ENCODE measurements at regions not wholly inside any gene's neighbourhood (a gene's known extent, or its start where the extent isn't known, plus 50 kb on each side); places are given as distances from the start of the nearest gene placed in this dataset.
"Not testable (repeated sequence)": the region's sequence is repeated elsewhere in the genome, so short reads cannot be mapped to it uniquely, and the experiment has no call there.

- DNase-seq (ENCODE audit: insufficient read length, low spot score) (no peak), FAIRE-seq (no peak)
- no peak for TF ChIP-seq CTCF (IDR thresholded peaks at IDR 0.05; ENCODE audit: insufficient read depth, missing control alignments)
These were observed 251.4 kb upstream of the COPS8 start for GRCh38 chr2:236834284-236834683.

- no peak for TF ChIP-seq CTCF (IDR thresholded peaks at IDR 0.05; ENCODE audit: insufficient read depth, missing control alignments)
- DNase-seq (ENCODE audit: insufficient read length, low spot score): no peak
These were observed 250.2 kb upstream of the COPS8 start for GRCh38 chr2:236835307-236836024.

GRCh38 chr2:236836028-236836427, 249.7 kb upstream of the COPS8 start:
- DNase-seq (ENCODE audit: insufficient read length, low spot score); FAIRE-seq: not testable (repeated sequence)

More at GRCh38 chr2:236835307-236836024, 250.2 kb upstream of the COPS8 start:
- FAIRE-seq: no peak

- DNase-seq (ENCODE audit: insufficient read length, low spot score): no peak
- no peak for FAIRE-seq
- TF ChIP-seq CTCF (IDR thresholded peaks at IDR 0.05; ENCODE audit: insufficient read depth, missing control alignments): no peak
These were observed 245.5 kb upstream of the COPS8 start for GRCh38 chr2:236840215-236840614.

- TF ChIP-seq CTCF (IDR thresholded peaks at IDR 0.05; ENCODE audit: insufficient read depth, missing control alignments): no peak
- DNase-seq (ENCODE audit: insufficient read length, low spot score): no peak
- FAIRE-seq: no peak
These were observed 244.8 kb upstream of the COPS8 start for GRCh38 chr2:236840857-236841256.

GRCh38 chr2:236841389-236841788, 244.3 kb upstream of the COPS8 start:
- DNase-seq (ENCODE audit: insufficient read length, low spot score) (no peak), FAIRE-seq (no peak)
- TF ChIP-seq CTCF (IDR thresholded peaks at IDR 0.05; ENCODE audit: insufficient read depth, missing control alignments): no peak

- FAIRE-seq (no peak), DNase-seq (ENCODE audit: insufficient read length, low spot score) (no peak)
- no peak for TF ChIP-seq CTCF (IDR thresholded peaks at IDR 0.05; ENCODE audit: insufficient read depth, missing control alignments)
These were observed 242.3 kb upstream of the COPS8 start for GRCh38 chr2:236843161-236843968.
